Endothelial cell of umbilical vein (primary cell): ENCODE measurements at regions not wholly inside any gene's neighbourhood (a gene's known extent, or its start where the extent isn't known, plus 50 kb on each side); places are given as distances from the start of the nearest gene placed in this dataset.

ENCODE experiments used
- BruUV-seq: library from RNA; stranded (reverse); fragments of 400-500 nt; replicated peaks from 2 replicates; lab custom pipeline; 2021; lab: Mats Ljungman, UMichigan
- CTCF ChIA-PET: fragments of 300-600, 350-600 bp; sonication (Branson Sonifier 250); formaldehyde crosslinking; loops from one replicate; lab custom pipeline; 2021; ENCODE audit warnings: antibody characterized with exemption, inconsistent platforms; lab: Charles Lee
- POLR2A ChIA-PET: fragments of 300-600, 350-600 bp; sonication (Branson Sonifier 250); formaldehyde crosslinking; loops from one replicate; lab custom pipeline; 2021; ENCODE audit warnings: antibody characterized with exemption, inconsistent platforms; lab: Charles Lee
- DNase-seq: peaks from one replicate; pipeline ENCODE4 v3.0.0-alpha.2; 2011; ENCODE audit warnings: low read depth, low spot score
- FAIRE-seq: peaks from 2 replicates; lab custom pipeline; 2011; peaks lifted over from hg19 to GRCh38; lab: Jason Lieb, UNC
- H2AFZ ChIP-seq: 2 replicates; pipeline ENCODE4 v1.6.0; 2012; ENCODE audit warnings: low read depth, low read length, control low read depth, inconsistent platforms
- H3K27ac ChIP-seq: 2 replicates; pipeline ENCODE4 v1.5.1; 2011; ENCODE audit warnings: low read depth, mild to moderate bottlenecking, control low read depth, low read length, moderate library complexity; ENCODE audit not compliant: insufficient read depth
- H3K27me3 ChIP-seq, 2 experiments: 2 replicates each; pipeline versions ENCODE4 v1.6.0 to v1.6.1; 2011; ENCODE audit warnings: low read length in 2 of 2, mixed read lengths in 1 of 2; ENCODE audit not compliant: control insufficient read depth in 2 of 2, insufficient read depth in 2 of 2
- H3K36me3 ChIP-seq, 2 experiments: 2 replicates in 1 of 2; 3 replicates in 1 of 2; pipeline ENCODE4 v1.5.1; 2011; ENCODE audit warnings: low read length in 2 of 2, mild to moderate bottlenecking in 1 of 2, moderate library complexity in 1 of 2; ENCODE audit not compliant: control insufficient read depth in 2 of 2, insufficient read depth in 2 of 2; ENCODE audit errors: extremely low read depth in 1 of 2
- H3K4me1 ChIP-seq: 3 replicates; pipeline ENCODE4 v1.5.1; 2011; ENCODE audit warnings: mild to moderate bottlenecking, low read length; ENCODE audit not compliant: control insufficient read depth, insufficient read depth; ENCODE audit errors: extremely low read depth
- H3K4me2 ChIP-seq: 2 replicates; pipeline ENCODE4 v1.6.1; 2011; ENCODE audit warnings: low read length, control low read depth, mixed read lengths; ENCODE audit not compliant: insufficient read depth
- H3K4me3 ChIP-seq, 3 experiments: fragments of 200-600 bp in 1 of 3; sonication (generic), shearing (Covaris generic) in 1 of 3; replicated peaks in 1 of 3; 2 replicates each; pipeline ENCODE4 v1.5.1; 2011 to 2016; ENCODE audit warnings: control low read depth in 3 of 3, low read length in 3 of 3, mild to moderate bottlenecking in 2 of 3, inconsistent platforms in 1 of 3, low read depth in 1 of 3, moderate library complexity in 1 of 3; ENCODE audit not compliant: insufficient read depth in 1 of 3
- H3K79me2 ChIP-seq: 2 replicates; pipeline ENCODE4 v1.6.0; 2012; ENCODE audit warnings: low read length, inconsistent platforms; ENCODE audit not compliant: control insufficient read depth, insufficient read depth
- H3K9ac ChIP-seq: replicated peaks from 2 replicates; pipeline ENCODE3; 2011; ENCODE audit warnings: low read length, control low read depth; ENCODE audit not compliant: insufficient read depth; ENCODE audit errors: extremely low read depth
- H3K9me1 ChIP-seq: replicated peaks from 3 replicates; pipeline ENCODE4 v1.6.0; 2011; ENCODE audit warnings: mild to moderate bottlenecking, low read length; ENCODE audit not compliant: control insufficient read depth, insufficient read depth; ENCODE audit errors: extremely low read depth
- H3K9me3 ChIP-seq: replicated peaks from 2 replicates; pipeline ENCODE4 v1.5.1; 2012; ENCODE audit warnings: low read length, inconsistent platforms; ENCODE audit not compliant: control insufficient read depth, insufficient read depth
- H4K20me1 ChIP-seq: replicated peaks from 2 replicates; pipeline ENCODE3; 2011; ENCODE audit warnings: mild to moderate bottlenecking, low read length; ENCODE audit not compliant: control insufficient read depth, insufficient read depth; ENCODE audit errors: extremely low read depth
- EZH2 ChIP-seq: IDR thresholded peaks from 2 replicates; pipeline ENCODE4 v1.6.1; 2012; ENCODE audit warnings: borderline replicate concordance, low read depth, mild to moderate bottlenecking, moderate library complexity, low read length, inconsistent platforms; ENCODE audit not compliant: severe bottlenecking
- FOS ChIP-seq: IDR thresholded peaks from 2 replicates; pipeline ENCODE4 v1.6.1; 2011; ENCODE audit warnings: mild to moderate bottlenecking, low read length, moderate library complexity, borderline replicate concordance; ENCODE audit not compliant: insufficient read depth
- GATA2 ChIP-seq: IDR thresholded peaks from 2 replicates; pipeline ENCODE4 v1.7.0; 2011; ENCODE audit warnings: low read depth, mild to moderate bottlenecking, moderate library complexity, mixed read lengths, low read length; ENCODE audit not compliant: insufficient read length, insufficient read depth
- JUN ChIP-seq: IDR thresholded peaks from 2 replicates; pipeline ENCODE4 v1.6.1; 2011; ENCODE audit warnings: borderline replicate concordance, low read depth; ENCODE audit not compliant: insufficient read length, insufficient read depth
- MYC ChIP-seq: IDR thresholded peaks from one replicate; pipeline ENCODE4 v1.6.1; 2011; ENCODE audit warnings: mild to moderate bottlenecking, low read depth, low read length
- POLR2A ChIP-seq: IDR thresholded peaks from 2 replicates; pipeline ENCODE4 v1.6.1; 2012; ENCODE audit warnings: low read depth, mild to moderate bottlenecking, control low read depth, low read length
- POLR2AphosphoS5 ChIP-seq: IDR thresholded peaks from 2 replicates; pipeline ENCODE4 v1.6.1; 2012; ENCODE audit warnings: low read depth, mild to moderate bottlenecking, control low read depth, low read length, moderate library complexity; ENCODE audit not compliant: insufficient read depth
- dilution Hi-C: fragments of 300-500 bp; cut with MboI; formaldehyde crosslinking; loops from one replicate; pipeline ENCODE4 v1.15.0; 2019; ENCODE audit warnings: low sequenced_read_pairs; ENCODE audit not compliant: extremely low pct_ligation_motif_present
- intact Hi-C: fragments of 100-400 bp; cut with micrococcal nuclease; formaldehyde crosslinking; loops from one replicate; pipeline ENCODE4 v1.10.0; 2022
- TF ChIP-seq, protein P1 (sequence below): IDR thresholded peaks from 2 replicates; pipeline ENCODE4 v1.6.1; 2011; ENCODE audit not compliant: insufficient read depth, insufficient read length
- TF ChIP-seq, protein P2 (sequence below), 2 donors: IDR thresholded peaks; 1 replicate in 1 of 2; 2 replicates in 1 of 2; pipeline ENCODE4 v1.5.1; 2011; ENCODE audit warnings: low read length in 2 of 2, mild to moderate bottlenecking in 2 of 2, moderate library complexity in 2 of 2, control low read depth in 1 of 2, inconsistent platforms in 1 of 2, low read depth in 1 of 2; ENCODE audit not compliant: insufficient read depth in 1 of 2; ENCODE audit errors: extremely low read depth in 1 of 2

DNA sequence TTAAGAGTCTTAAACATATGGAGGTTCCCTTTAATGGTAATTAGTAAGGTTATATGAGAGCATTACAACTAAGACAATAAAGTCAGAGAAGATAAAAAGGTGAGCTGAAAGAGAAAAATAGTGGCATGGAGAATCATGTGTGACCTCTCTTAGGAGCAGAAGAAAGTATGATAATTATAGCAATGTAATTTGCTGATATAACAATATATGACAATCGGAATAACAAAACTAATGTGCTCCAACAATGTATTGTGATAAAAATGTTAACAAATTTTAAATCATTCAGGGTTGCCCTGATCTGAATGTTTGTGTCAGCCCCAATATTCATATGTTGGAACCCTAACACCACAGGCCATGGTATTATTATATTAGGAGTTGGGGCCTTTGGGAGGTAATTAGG, 269.6 kb upstream of the PPFIA2 start:
- intact Hi-C loops (no loop called here), dilution Hi-C loops (no loop called here)
- no peak overlapping the region for H3K27ac ChIP-seq
- no peak overlapping the region for H3K4me3 ChIP-seq
- no peak for FAIRE-seq
- no peaks in the 10 kb centered on the region for H3K9me1 ChIP-seq
- TF ChIP-seq POLR2AphosphoS5 (no peak), EZH2 (no peak), JUN (no peak), MYC (no peak), GATA2 (no peak), FOS (no peak), POLR2A (no peak)
- TF ChIP-seq, protein P1, sequence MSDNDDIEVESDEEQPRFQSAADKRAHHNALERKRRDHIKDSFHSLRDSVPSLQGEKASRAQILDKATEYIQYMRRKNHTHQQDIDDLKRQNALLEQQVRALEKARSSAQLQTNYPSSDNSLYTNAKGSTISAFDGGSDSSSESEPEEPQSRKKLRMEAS, result no peak
- TF ChIP-seq, protein P2, sequence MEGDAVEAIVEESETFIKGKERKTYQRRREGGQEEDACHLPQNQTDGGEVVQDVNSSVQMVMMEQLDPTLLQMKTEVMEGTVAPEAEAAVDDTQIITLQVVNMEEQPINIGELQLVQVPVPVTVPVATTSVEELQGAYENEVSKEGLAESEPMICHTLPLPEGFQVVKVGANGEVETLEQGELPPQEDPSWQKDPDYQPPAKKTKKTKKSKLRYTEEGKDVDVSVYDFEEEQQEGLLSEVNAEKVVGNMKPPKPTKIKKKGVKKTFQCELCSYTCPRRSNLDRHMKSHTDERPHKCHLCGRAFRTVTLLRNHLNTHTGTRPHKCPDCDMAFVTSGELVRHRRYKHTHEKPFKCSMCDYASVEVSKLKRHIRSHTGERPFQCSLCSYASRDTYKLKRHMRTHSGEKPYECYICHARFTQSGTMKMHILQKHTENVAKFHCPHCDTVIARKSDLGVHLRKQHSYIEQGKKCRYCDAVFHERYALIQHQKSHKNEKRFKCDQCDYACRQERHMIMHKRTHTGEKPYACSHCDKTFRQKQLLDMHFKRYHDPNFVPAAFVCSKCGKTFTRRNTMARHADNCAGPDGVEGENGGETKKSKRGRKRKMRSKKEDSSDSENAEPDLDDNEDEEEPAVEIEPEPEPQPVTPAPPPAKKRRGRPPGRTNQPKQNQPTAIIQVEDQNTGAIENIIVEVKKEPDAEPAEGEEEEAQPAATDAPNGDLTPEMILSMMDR (IDR thresholded peaks at IDR 0.05; ENCODE audit: extremely low read depth in 1 of 2, insufficient read depth in 1 of 2, low read depth in 1 of 2, low read length in 2 of 2), result no peak
- no peak overlapping the region for H2AFZ ChIP-seq
- ChIA-PET POLR2A (no interaction called here), CTCF (no interaction called here)
- H3K9ac ChIP-seq, result no peak overlapping the region
- H3K9me3 ChIP-seq, result no peaks in the 10 kb centered on the region
- H3K36me3 ChIP-seq, result no peaks in the 10 kb centered on the region
- no peak overlapping the region for H3K4me2 ChIP-seq
- no peaks in the 10 kb centered on the region for H3K79me2 ChIP-seq
- H3K27me3 ChIP-seq, result no peaks in the 10 kb centered on the region
- DNase-seq, result no peak
- no peaks in the 10 kb centered on the region for H4K20me1 ChIP-seq
- no TSS peak for BruUV-seq
- H3K4me1 ChIP-seq, result no peaks in the 10 kb centered on the region
